ENCODE measurements at regions not wholly inside any gene's neighbourhood (a gene's known extent, or its start where the extent isn't known, plus 50 kb on each side); places are given as distances from the start of the nearest gene placed in this dataset.

GRCh38 chr6:48423640-48424365 is 312.8 kb upstream of the PTCHD4 start:
- TF ChIP-seq CTCF (IDR thresholded peaks at IDR 0.05; ENCODE audit: low read depth, low read length) (no peak), POLR2A (IDR thresholded peaks at IDR 0.05; ENCODE audit: extremely low read depth, insufficient read length) (no peak)

Measured in NB4 (cell line).